PC-3 (cell line): ENCODE measurements at regions not wholly inside any gene's neighbourhood (a gene's known extent, or its start where the extent isn't known, plus 50 kb on each side); places are given as distances from the start of the nearest gene placed in this dataset.

Source experiments
- ATAC-seq: fragments of 200-7000 bp; cut with Tn5 transposase; 2 replicates; pipeline ENCODE4 v1.9.1; 2020; ENCODE audit warnings: mild to moderate bottlenecking, moderate library complexity
- BruUV-seq: library from RNA; stranded (reverse); fragments of 400-500 nt; replicated peaks from 2 replicates; lab custom pipeline; 2021; lab: Mats Ljungman, UMichigan
- CTCF ChIA-PET: fragments of 300-600 bp; sonication (Branson Sonifier 250); formaldehyde crosslinking; loops from one replicate; lab custom pipeline; 2022; ENCODE audit warnings: antibody characterized with exemption; lab: Charles Lee
- POLR2A ChIA-PET: fragments of 300-600 bp; sonication (Branson Sonifier 250); formaldehyde crosslinking; loops from one replicate; lab custom pipeline; 2022; ENCODE audit warnings: antibody characterized with exemption; ENCODE audit not compliant: unreplicated experiment; lab: Charles Lee
- DNase-seq: peaks from one replicate; pipeline ENCODE4 v3.0.0-alpha.2; 2015
- H2AFZ ChIP-seq: fragments of 300-600 bp; sonication (generic); 2 replicates; pipeline ENCODE4 v1.6.0; 2016; ENCODE audit warnings: antibody characterized with exemption, low read length
- H3F3A ChIP-seq: fragments of 300-600 bp; sonication (generic); one replicate; pipeline ENCODE4 v1.6.0; 2017; ENCODE audit warnings: antibody characterized with exemption, low read length, control low read depth, mild to moderate bottlenecking; ENCODE audit not compliant: unreplicated experiment
- H3K27ac ChIP-seq: fragments of 300-600 bp; sonication (generic); 2 replicates; pipeline ENCODE4 v1.5.1; 2016; ENCODE audit warnings: mild to moderate bottlenecking, low read length
- H3K27me3 ChIP-seq: fragments of 300-600 bp; sonication (generic); 2 replicates; pipeline ENCODE4 v1.6.1; 2016; ENCODE audit warnings: low read length, mixed read lengths
- H3K36me3 ChIP-seq: fragments of 300-600 bp; sonication (generic); 2 replicates; pipeline ENCODE4 v1.6.1; 2016; ENCODE audit warnings: low read depth, mixed run types, low read length, mixed read lengths
- H3K4me1 ChIP-seq: fragments of 300-600 bp; sonication (generic); 2 replicates; pipeline ENCODE4 v1.5.1; 2016; ENCODE audit warnings: low read length; ENCODE audit not compliant: insufficient read depth
- H3K4me2 ChIP-seq: fragments of 300-600 bp; sonication (generic); 2 replicates; pipeline ENCODE4 v1.6.0; 2016; ENCODE audit warnings: low read length
- H3K4me3 ChIP-seq: fragments of 300-600 bp; sonication (generic); 2 replicates; pipeline ENCODE4 v1.5.1; 2016; ENCODE audit warnings: mild to moderate bottlenecking, low read length, mixed read lengths
- H3K79me2 ChIP-seq: fragments of 300-600 bp; sonication (generic); 2 replicates; pipeline ENCODE4 v1.6.1; 2017; ENCODE audit warnings: low read length, mixed read lengths
- H3K9ac ChIP-seq: fragments of 300-600 bp; sonication (generic); 2 replicates; pipeline ENCODE4 v1.6.0; 2016; ENCODE audit warnings: mild to moderate bottlenecking, low read length
- H3K9me2 ChIP-seq: fragments of 300-600 bp; sonication (generic); replicated peaks from 2 replicates; pipeline ENCODE4 v1.6.1; 2016; ENCODE audit warnings: mixed run types, low read length, mixed read lengths
- H3K9me3 ChIP-seq: fragments of 300-600 bp; sonication (generic); 2 replicates; pipeline ENCODE4 v1.6.1; 2016; ENCODE audit warnings: low read length, mixed read lengths
- H4K20me1 ChIP-seq: fragments of 300-600 bp; sonication (generic); 2 replicates; pipeline ENCODE4 v1.6.1; 2016; ENCODE audit warnings: low read length, mixed read lengths
- CTCF ChIP-seq: fragments of 300-600 bp; sonication (generic); conservative IDR thresholded peaks from 2 replicates; pipeline ENCODE4 v1.5.1; 2017; ENCODE audit warnings: antibody characterized with exemption, low read depth, mild to moderate bottlenecking, low read length
- EZH2 ChIP-seq: fragments of 300-600 bp; sonication (generic); IDR thresholded peaks from one replicate; pipeline ENCODE4 v1.6.1; 2017; ENCODE audit warnings: antibody characterized with exemption, mild to moderate bottlenecking, low read length; ENCODE audit not compliant: unreplicated experiment
- EZH2phosphoT487 ChIP-seq: fragments of 300-600 bp; sonication (generic); IDR thresholded peaks from 2 replicates; pipeline ENCODE4 v1.6.1; 2018; ENCODE audit warnings: mild to moderate bottlenecking, antibody characterized with exemption, low read length, borderline replicate concordance
- intact Hi-C: fragments of 100-400 bp; cut with micrococcal nuclease; formaldehyde crosslinking; loops from 2 replicates; pipeline ENCODE4 v1.9.0; 2023

DNA sequence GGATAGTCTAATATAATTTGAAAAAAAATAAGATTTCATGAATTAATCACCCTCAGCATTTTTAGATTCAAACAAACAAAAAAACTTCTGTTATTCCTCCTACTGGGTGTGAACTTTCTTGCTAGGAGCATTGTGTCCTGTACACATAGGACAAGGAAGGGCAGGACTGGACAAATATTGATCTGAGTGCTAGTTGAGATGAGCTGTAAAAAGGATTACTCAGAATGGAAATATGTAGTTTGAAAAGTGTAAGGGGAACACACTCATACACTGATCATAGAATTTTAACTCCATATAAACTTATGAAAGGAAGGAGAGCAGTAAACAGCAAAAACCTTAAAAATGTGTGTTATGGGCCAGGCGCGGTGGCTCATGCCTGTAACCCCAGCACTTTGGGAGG, 156.5 kb upstream of the ZNF648 start:
- H3F3A ChIP-seq, result no peaks in the 10 kb centered on the region
- ATAC-seq, result peak; percentile 91
- peaks cover 27% of the 10 kb centered on the region for H3K4me1 ChIP-seq
- intact Hi-C loops, result loop anchor here (1.0 to 5.0 kb wide), 4 partner anchors 18 to 173 kb away; partner anchors contain the start of gene GLUL
- H3K4me3 ChIP-seq, result no peak overlapping the region
- no peak overlapping the region for H2AFZ ChIP-seq
- H4K20me1 ChIP-seq, result no peaks in the 10 kb centered on the region
- H3K9ac ChIP-seq, result 0 out of 2 replicates have a peak overlapping the region, but pooled peaks have one; percentile 46
- TF ChIP-seq EZH2phosphoT487 (no peak), CTCF (no peak), EZH2 (no peak)
- no TSS peak for BruUV-seq
- no peaks in the 10 kb centered on the region for H3K79me2 ChIP-seq
- no peaks in the 10 kb centered on the region for H3K27me3 ChIP-seq
- H3K9me2 ChIP-seq, result no peaks in the 10 kb centered on the region
- peak overlapping the region; percentile 89 for H3K27ac ChIP-seq
- H3K4me2 ChIP-seq, result no peak overlapping the region
- peak; percentile 85 for DNase-seq
- no peaks in the 10 kb centered on the region for H3K9me3 ChIP-seq
- ChIA-PET CTCF (no interaction called here), POLR2A (no interaction called here)
- H3K36me3 ChIP-seq, result no peaks in the 10 kb centered on the region

DNA sequence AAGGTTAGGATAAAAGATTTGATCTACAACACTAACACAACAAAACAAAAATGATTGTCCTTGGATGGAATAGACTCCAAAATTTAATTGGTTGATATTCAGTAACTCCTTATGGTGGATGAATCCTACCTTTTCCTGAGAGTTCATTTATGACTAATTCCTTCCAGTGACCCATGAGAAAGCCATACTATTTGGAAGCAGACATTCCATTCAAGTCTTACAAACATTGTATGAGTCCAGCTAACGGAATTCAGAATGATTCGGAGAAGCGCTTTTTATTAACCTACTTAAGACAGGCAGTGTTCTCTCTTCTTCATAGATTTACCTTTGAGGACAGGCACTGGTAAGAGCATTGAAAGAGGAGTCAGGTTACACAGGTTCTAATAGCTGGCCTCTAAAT, 155.6 kb upstream of the ZNF648 start:
- TF ChIP-seq EZH2 (no peak), CTCF (no peak), EZH2phosphoT487 (no peak)

DNA sequence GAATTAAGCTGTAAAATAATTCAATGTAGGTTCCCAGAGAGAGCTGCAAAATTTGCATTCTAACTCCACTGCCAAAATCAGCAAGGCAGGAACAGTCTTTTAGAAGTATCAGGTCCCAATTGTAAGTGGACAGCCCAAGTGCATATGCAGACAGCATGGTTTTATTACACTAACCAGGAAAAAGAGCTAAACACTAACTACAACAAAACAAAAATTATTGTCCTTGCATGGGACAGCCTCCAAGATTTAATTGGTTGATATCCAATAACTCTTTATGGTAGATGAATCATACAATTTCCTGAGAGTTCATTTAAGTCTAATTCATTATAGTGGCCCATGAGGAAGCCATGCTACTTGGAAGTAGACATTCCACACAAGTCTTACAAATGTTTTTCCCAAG, 154.3 kb upstream of the ZNF648 start:
- ChIA-PET CTCF (interaction anchor here (0.6 kb wide), 1 partner anchor 96 kb away, joined by 3 read pairs; no protein-coding TSS in a partner anchor), POLR2A (interaction anchor here (0.6 to 0.7 kb wide), 2 partner anchors 26 to 34 kb away, joined by 3 read pairs; no protein-coding TSS in a partner anchor)
- no peaks in the 10 kb centered on the region for H3K36me3 ChIP-seq
- H3K27me3 ChIP-seq, result no peaks in the 10 kb centered on the region
- peak overlapping the region; percentile 89 for H3K27ac ChIP-seq
- DNase-seq, result peak; percentile 70
- TF ChIP-seq CTCF (no peak), EZH2phosphoT487 (no peak), EZH2 (no peak)
- H3F3A ChIP-seq, result no peaks in the 10 kb centered on the region
- no peaks in the 10 kb centered on the region for H3K79me2 ChIP-seq
- H3K4me3 ChIP-seq, result no peak overlapping the region
- peak overlapping the region; percentile 16 for H3K4me2 ChIP-seq
- peak; percentile 56 for ATAC-seq
- intact Hi-C loops, result loop anchor here (1.0 to 5.0 kb wide), 4 partner anchors 29 to 162 kb away; no protein-coding TSS in a partner anchor
- BruUV-seq, result no TSS peak
- H2AFZ ChIP-seq, result no peak overlapping the region
- no peak overlapping the region for H3K9ac ChIP-seq
- no peaks in the 10 kb centered on the region for H4K20me1 ChIP-seq
- no peaks in the 10 kb centered on the region for H3K9me2 ChIP-seq
- peaks cover 27% of the 10 kb centered on the region for H3K4me1 ChIP-seq
- H3K9me3 ChIP-seq, result no peaks in the 10 kb centered on the region

More for the DNA sequence above, 155.6 kb upstream of the ZNF648 start:
- intact Hi-C loops, result loop anchor here (1.0 to 5.0 kb wide), 4 partner anchors 19 to 174 kb away; partner anchors contain the start of gene GLUL
- CTCF ChIA-PET, result no interaction called here
- H3K9me3 ChIP-seq, result no peaks in the 10 kb centered on the region
- H3K27ac ChIP-seq, result peak overlapping the region; percentile 89
- peak overlapping the region; percentile 46; the same call in 1 of the 2 replicates for H3K9ac ChIP-seq
- no TSS peak for BruUV-seq
- no peaks in the 10 kb centered on the region for H3K9me2 ChIP-seq
- H3K36me3 ChIP-seq, result no peaks in the 10 kb centered on the region
- peaks cover 27% of the 10 kb centered on the region for H3K4me1 ChIP-seq
- no peaks in the 10 kb centered on the region for H3K79me2 ChIP-seq
- no peaks in the 10 kb centered on the region for H4K20me1 ChIP-seq
- peak; percentile 50 for ATAC-seq
- no peaks in the 10 kb centered on the region for H3F3A ChIP-seq
- H3K27me3 ChIP-seq, result no peaks in the 10 kb centered on the region
- H2AFZ ChIP-seq, result no peak overlapping the region
- POLR2A ChIA-PET, result no interaction called here
- DNase-seq, result peak; percentile 86
- peak overlapping the region; percentile 69 for H3K4me2 ChIP-seq
- H3K4me3 ChIP-seq, result no peak overlapping the region
